ENCODE measurements at regions not wholly inside any gene's neighbourhood (a gene's known extent, or its start where the extent isn't known, plus 50 kb on each side); places are given as distances from the start of the nearest gene placed in this dataset.
"Not testable (repeated sequence)": the region's sequence is repeated elsewhere in the genome, so short reads cannot be mapped to it uniquely, and the experiment has no call there.

- DNase-seq (ENCODE audit: low read depth in 2 of 2), result no peak
Observed at GRCh38 chr3:140752499-140752898, 74.6 kb downstream of the TRIM42 start.

- DNase-seq (ENCODE audit: low read depth in 2 of 2), result no peak
Observed at GRCh38 chr3:140753865-140754754, 76.2 kb downstream of the TRIM42 start.

- DNase-seq (ENCODE audit: low read depth in 2 of 2), result no peak
Observed at GRCh38 chr3:140754936-140755335, 77.1 kb downstream of the TRIM42 start.

DNA sequence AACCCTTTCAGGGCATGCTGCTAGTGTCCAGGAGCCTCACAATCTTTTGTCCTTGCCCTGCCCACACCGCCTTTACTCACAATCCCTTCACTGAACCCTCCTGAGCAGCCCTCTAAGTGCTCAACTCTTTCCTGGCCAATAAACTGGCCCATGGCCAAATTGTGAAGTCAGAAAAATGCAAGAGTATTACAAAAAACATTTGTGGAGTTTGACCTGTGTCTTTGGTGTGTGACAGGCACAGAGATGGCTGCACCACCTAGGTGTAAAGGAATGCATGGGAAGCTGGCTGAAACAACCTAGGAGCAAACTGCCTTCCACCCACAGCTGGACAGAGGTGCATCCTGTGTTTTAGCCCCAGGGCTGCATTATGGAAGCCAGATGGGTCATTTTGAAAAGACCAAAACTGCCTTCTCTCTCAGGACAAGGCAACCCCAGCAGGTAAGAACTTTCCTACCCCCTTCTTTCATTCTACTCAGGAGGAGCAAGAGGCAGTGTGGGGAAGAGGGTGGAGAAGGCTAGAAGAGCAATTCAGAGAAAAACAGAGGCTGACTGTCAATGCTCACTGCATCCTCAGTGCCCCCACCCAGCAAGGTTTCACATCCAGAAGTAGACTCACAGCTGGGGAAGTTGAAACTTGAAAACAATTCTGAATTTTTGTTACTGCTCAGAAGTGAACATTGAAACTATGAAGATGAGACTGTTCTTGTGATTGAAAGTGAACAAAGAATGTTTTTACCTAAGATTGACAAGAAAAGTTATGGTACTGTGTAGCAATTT lies 78.6 kb downstream of the TRIM42 start:
- DNase-seq (ENCODE audit: low read depth in 2 of 2), result no peak

- no peak for DNase-seq (ENCODE audit: low read depth in 2 of 2)
Observed at GRCh38 chr3:140758791-140759444, 81.1 kb downstream of the TRIM42 start.

- DNase-seq (ENCODE audit: low read depth in 2 of 2), result no peak
Observed at GRCh38 chr3:140760324-140761075, 82.6 kb downstream of the TRIM42 start.

GRCh38 chr3:140761076-140761639 lies 83.3 kb downstream of the TRIM42 start:
- no peak for DNase-seq (ENCODE audit: low read depth in 2 of 2)

GRCh38 chr3:140762746-140763145 lies 84.9 kb downstream of the TRIM42 start:
- no peak for DNase-seq (ENCODE audit: low read depth in 2 of 2)

- no peak for DNase-seq (ENCODE audit: low read depth in 2 of 2)
Observed at GRCh38 chr3:140763532-140763931, 85.7 kb downstream of the TRIM42 start.

- DNase-seq (ENCODE audit: low read depth in 2 of 2), result no peak
Observed at GRCh38 chr3:140765246-140765645, 87.4 kb downstream of the TRIM42 start.

DNA sequence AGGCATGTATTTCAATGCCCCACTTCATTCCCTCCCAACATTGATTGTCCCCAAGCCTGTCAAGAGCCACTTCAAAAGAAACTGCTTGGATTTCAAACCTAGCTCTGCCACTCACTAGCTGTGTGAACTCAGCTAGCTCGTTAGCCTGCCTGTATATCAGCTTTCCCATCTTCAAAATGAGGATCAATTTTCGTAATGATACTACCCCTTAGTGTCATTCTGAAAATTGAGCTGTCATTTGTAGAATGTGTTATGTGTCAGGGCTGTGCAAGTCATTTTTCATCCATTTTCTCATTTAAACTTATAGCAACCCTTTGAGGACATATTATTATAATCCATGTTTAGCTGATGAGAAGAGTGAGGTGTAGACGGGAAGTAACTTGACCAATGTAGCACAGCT lies 88.6 kb downstream of the TRIM42 start:
- no peak for DNase-seq (ENCODE audit: low read depth in 2 of 2)

DNA sequence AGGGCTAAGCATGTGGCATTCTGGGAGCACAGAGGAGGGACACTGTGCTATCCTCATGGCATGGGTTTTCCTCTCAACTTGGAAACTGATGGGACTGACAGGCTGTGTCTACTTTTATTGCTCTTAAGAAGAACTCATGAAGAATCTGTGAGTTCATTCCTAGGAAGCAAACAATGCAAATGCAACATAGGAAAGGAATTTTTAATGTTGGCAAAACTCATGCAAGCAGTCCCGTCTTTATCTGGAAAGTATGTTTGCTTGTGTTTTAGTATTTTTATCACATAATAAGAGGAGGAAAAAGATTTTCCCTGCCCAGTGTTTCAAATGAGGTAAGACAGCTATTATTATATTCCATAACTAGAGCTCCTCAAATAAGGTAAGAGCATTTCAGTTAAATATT lies 89.7 kb downstream of the TRIM42 start:
- DNase-seq (ENCODE audit: low read depth in 2 of 2), result no peak

DNA sequence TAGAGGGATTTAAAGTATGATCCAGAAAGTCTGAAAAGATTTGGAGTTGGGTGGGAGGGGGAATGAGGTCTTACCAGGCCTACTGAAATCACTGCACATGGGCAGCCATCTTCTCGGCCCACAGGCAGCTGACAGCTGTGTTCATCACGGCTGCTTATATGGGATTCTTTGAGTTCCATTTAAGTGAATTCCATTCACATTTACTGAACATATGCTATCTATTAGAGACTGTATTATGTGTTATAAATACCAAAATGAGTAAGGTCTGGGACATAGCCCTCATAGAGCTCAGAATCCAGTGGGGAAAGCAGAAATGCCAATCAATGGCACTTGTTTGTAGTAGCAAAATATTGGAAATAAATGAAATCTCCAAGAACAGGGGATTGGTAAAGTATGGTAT lies 91.1 kb downstream of the TRIM42 start:
- DNase-seq (ENCODE audit: low read depth in 2 of 2), result no peak

DNA sequence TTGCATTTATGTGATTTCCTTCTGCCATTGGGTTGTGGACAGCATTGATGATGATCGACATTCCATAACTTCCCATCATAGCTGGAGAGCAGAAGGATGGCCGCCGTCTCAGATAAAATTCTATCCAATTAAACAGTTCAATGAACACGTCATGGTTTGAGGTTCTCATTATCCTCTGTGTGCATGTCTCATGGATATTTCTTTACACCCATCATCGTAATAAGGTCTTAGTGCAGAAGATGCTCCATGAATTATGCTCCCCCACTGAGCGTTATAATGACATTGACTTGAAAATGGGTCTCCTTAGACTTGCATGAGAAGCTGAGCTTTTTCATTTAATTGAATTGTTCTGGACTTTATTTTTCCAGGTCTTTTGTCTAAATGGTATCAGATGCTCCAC lies 92.1 kb downstream of the TRIM42 start:
- no peak for DNase-seq (ENCODE audit: low read depth in 2 of 2)

DNA sequence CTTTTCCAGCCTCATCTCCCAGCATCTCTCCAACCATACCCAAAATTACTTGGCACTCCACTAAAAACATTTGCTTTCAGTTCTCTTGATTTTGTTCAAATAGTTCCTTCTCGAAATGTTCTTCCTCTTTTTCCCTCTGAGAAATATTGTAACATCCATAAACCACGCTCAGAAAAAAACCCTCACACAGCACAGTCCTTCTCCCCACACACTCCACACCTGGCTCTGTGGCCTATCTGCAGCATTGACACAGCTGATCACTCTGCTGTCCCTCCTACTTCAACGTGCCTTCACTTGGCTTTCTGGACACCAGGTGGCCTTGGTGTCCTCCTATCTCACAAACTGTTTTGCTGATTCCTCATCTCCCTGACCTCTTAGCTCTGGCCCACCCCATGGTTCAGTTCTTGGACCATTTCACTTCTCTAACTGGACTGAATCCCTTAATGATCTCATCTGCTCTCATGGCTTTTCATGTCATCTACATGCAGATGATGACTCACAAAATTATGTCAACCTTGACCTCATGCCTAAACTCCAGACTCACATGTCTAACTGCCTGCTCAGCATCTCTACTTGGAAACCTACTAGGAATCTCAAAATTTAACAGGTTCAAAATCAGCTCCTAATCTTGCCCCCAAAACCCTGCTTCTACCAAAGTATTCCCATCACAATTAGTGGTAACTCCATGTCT lies 93.3 kb downstream of the TRIM42 start:
- DNase-seq (ENCODE audit: low read depth in 2 of 2), result no peak

GRCh38 chr3:140777631-140778233 lies 99.9 kb downstream of the TRIM42 start:
- no peak for DNase-seq (ENCODE audit: low read depth in 2 of 2)

- DNase-seq (ENCODE audit: low read depth in 2 of 2), result no peak
Observed at GRCh38 chr3:140791368-140791767, 113.5 kb downstream of the TRIM42 start.

- DNase-seq (ENCODE audit: low read depth in 2 of 2), result no peak
Observed at GRCh38 chr3:140794507-140794906, 116.6 kb downstream of the TRIM42 start.

DNA sequence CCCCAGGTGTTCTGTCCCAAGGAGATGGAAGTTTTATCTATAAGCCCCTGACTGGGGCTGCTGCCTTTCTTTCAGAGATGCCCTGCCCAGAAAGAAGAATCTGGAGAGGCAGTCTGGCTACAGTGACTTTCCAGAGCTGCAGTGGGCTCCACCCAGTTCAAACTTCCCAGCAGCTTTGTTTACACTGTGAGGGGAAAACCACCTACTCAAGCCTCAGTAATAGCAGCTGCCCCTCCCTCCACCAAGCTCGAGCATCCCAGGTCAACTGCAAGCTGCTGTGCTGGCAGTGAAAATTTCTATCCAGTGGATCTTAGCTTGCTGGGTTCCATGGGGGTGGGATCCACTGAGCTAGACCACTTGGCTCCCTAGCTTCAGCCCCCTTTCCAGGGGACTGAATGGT lies 125.0 kb downstream of the TRIM42 start:
- DNase-seq (ENCODE audit: low read depth in 2 of 2), result not testable (repeated sequence)

DNA sequence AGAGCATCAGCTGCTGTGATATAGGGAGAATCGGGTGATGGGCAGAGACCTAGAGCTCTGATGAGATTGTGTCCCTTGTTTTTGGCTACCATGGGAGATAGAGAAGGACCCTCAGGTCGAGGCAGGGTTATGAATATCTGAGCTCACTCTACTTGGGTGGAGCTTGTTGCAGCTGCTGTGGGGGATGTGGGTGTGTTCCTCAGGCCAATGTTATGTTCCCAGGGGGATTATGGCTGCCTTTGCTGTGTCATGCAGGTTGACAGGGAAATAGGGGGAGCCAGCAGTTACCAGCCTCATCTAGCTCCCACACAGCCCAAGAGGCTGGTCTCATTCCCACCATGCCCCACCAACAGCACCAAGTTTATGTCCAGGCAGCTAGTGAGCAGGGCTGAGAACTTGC lies 131.5 kb downstream of the TRIM42 start:
- DNase-seq (ENCODE audit: low read depth in 2 of 2), result no peak

All from stimulated activated CD8-positive, alpha-beta memory T cell treated with anti-CD3 and anti-CD28 coated beads, Interleukin-2, amount 100 ng/mL, for 1 hour (primary cell).